Erythroblast (primary cell): ENCODE measurements at regions not wholly inside any gene's neighbourhood (a gene's known extent, or its start where the extent isn't known, plus 50 kb on each side); places are given as distances from the start of the nearest gene placed in this dataset.

Experiments used
- GATA1 ChIP-seq: IDR thresholded peaks from 2 replicates; pipeline ENCODE4 v1.6.1; 2011; ENCODE audit warnings: low read depth, mild to moderate bottlenecking, control low read depth, low read length, moderate library complexity
- POLR2A ChIP-seq: IDR thresholded peaks from 2 replicates; pipeline ENCODE4 v1.6.1; 2011; ENCODE audit warnings: mild to moderate bottlenecking, low read length

DNA sequence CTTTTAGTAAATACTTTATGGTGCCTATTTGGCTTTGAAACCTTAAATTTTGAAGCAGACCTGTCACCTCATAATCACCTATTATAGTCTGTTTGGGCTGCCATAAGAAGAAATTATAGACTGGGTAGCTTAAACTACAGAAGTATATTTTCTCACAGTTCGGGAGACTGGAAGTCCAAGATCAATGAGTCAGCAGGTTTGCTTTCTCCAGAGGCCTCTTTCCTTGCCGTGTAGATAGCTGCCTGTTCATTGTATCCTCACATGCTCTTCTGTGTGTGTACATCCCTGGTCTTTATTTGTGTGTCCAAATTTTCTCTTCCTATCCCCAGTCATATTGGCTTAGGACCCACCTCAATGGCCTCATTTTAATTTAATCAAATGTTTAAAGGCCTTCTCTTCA, 518.2 kb downstream of the ADGRL2 start:
- TF ChIP-seq POLR2A (no peak), GATA1 (no peak)
